SK-N-SH (cell line): ENCODE measurements at regions not wholly inside any gene's neighbourhood (a gene's known extent, or its start where the extent isn't known, plus 50 kb on each side); places are given as distances from the start of the nearest gene placed in this dataset.

Experiments used
- GABPA ChIP-seq: IDR thresholded peaks from 2 replicates; pipeline ENCODE4 v1.4.0; 2012; ENCODE audit warnings: low read depth, mild to moderate bottlenecking
- NFIC ChIP-seq: IDR thresholded peaks from 2 replicates; pipeline ENCODE4 v1.4.0; 2012; ENCODE audit warnings: borderline replicate concordance
- POLR2AphosphoS5 ChIP-seq: IDR thresholded peaks from 2 replicates; pipeline ENCODE4 v1.6.1; 2012; ENCODE audit warnings: low read depth, low read length
- RAD21 ChIP-seq: IDR thresholded peaks from 2 replicates; pipeline ENCODE4 v1.6.1; 2012; ENCODE audit warnings: mild to moderate bottlenecking, low read length
- TAF1 ChIP-seq: IDR thresholded peaks from 2 replicates; pipeline ENCODE4 v1.6.1; 2012; ENCODE audit warnings: low read depth, mild to moderate bottlenecking, low read length, moderate library complexity, borderline replicate concordance
- TF ChIP-seq, protein P1 (sequence below): IDR thresholded peaks from 2 replicates; pipeline ENCODE4 v1.6.1; 2012; ENCODE audit warnings: mild to moderate bottlenecking, low read depth, low read length, moderate library complexity
- TF ChIP-seq, protein P2 (sequence below): IDR thresholded peaks from 2 replicates; pipeline ENCODE4 v1.4.0; 2012; ENCODE audit warnings: low read depth, borderline replicate concordance
- TF ChIP-seq, protein P3 (sequence below): fragments of 200-600 bp; sonication (generic); IDR thresholded peaks from 2 replicates; pipeline ENCODE4 v1.6.1; 2017; ENCODE audit warnings: antibody characterized with exemption, mild to moderate bottlenecking, moderate library complexity

DNA sequence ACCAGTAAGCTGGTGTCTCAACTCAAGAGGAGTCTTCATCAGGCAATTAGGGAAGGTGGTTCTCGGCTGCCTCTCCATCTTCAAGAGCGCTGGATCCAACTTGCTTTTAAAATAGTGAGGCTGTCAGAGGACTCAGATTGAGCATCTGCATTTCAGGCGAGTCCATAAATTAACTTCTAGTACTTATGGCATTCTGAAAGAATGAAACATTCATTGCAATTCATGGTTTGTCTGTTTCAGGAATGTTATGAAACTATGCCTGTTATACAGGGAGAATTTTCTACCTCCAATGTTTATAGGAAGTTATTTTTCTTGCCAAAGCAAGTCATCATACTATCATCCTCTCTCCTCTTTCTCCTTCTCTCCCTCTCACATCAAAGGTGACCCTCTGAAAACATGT, 883.2 kb downstream of the SLC4A3 start:
- TF ChIP-seq, protein P1, sequence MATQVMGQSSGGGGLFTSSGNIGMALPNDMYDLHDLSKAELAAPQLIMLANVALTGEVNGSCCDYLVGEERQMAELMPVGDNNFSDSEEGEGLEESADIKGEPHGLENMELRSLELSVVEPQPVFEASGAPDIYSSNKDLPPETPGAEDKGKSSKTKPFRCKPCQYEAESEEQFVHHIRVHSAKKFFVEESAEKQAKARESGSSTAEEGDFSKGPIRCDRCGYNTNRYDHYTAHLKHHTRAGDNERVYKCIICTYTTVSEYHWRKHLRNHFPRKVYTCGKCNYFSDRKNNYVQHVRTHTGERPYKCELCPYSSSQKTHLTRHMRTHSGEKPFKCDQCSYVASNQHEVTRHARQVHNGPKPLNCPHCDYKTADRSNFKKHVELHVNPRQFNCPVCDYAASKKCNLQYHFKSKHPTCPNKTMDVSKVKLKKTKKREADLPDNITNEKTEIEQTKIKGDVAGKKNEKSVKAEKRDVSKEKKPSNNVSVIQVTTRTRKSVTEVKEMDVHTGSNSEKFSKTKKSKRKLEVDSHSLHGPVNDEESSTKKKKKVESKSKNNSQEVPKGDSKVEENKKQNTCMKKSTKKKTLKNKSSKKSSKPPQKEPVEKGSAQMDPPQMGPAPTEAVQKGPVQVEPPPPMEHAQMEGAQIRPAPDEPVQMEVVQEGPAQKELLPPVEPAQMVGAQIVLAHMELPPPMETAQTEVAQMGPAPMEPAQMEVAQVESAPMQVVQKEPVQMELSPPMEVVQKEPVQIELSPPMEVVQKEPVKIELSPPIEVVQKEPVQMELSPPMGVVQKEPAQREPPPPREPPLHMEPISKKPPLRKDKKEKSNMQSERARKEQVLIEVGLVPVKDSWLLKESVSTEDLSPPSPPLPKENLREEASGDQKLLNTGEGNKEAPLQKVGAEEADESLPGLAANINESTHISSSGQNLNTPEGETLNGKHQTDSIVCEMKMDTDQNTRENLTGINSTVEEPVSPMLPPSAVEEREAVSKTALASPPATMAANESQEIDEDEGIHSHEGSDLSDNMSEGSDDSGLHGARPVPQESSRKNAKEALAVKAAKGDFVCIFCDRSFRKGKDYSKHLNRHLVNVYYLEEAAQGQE, result no peak
- TF ChIP-seq RAD21 (no peak), NFIC (peak; percentile 24; the same call in 1 of the 2 replicates), TAF1 (no peak), POLR2AphosphoS5 (no peak), GABPA (no peak)
- TF ChIP-seq, protein P2, sequence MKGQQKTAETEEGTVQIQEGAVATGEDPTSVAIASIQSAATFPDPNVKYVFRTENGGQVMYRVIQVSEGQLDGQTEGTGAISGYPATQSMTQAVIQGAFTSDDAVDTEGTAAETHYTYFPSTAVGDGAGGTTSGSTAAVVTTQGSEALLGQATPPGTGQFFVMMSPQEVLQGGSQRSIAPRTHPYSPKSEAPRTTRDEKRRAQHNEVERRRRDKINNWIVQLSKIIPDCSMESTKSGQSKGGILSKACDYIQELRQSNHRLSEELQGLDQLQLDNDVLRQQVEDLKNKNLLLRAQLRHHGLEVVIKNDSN, result no peak
- TF ChIP-seq, protein P3, sequence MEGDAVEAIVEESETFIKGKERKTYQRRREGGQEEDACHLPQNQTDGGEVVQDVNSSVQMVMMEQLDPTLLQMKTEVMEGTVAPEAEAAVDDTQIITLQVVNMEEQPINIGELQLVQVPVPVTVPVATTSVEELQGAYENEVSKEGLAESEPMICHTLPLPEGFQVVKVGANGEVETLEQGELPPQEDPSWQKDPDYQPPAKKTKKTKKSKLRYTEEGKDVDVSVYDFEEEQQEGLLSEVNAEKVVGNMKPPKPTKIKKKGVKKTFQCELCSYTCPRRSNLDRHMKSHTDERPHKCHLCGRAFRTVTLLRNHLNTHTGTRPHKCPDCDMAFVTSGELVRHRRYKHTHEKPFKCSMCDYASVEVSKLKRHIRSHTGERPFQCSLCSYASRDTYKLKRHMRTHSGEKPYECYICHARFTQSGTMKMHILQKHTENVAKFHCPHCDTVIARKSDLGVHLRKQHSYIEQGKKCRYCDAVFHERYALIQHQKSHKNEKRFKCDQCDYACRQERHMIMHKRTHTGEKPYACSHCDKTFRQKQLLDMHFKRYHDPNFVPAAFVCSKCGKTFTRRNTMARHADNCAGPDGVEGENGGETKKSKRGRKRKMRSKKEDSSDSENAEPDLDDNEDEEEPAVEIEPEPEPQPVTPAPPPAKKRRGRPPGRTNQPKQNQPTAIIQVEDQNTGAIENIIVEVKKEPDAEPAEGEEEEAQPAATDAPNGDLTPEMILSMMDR, result no peak
